WERI-Rb-1 (cell line): ENCODE measurements at regions not wholly inside any gene's neighbourhood (a gene's known extent, or its start where the extent isn't known, plus 50 kb on each side); places are given as distances from the start of the nearest gene placed in this dataset.
"Not testable (repeated sequence)": the region's sequence is repeated elsewhere in the genome, so short reads cannot be mapped to it uniquely, and the experiment has no call there.

Experiments
- DNase-seq: peaks from one replicate; pipeline ENCODE4 v3.0.0-alpha.2; 2020
- H3K27ac ChIP-seq: fragments of 250-450 bp; sonication (Bioruptor Pico); 2 replicates; pipeline ENCODE4 v1.5.1; 2020; ENCODE audit warnings: mild to moderate bottlenecking, moderate library complexity
- H3K27me3 ChIP-seq: fragments of 250-450 bp; sonication (Bioruptor Pico); 2 replicates; pipeline ENCODE4 v1.5.1; 2021; ENCODE audit warnings: mild to moderate bottlenecking, low read depth, moderate library complexity; ENCODE audit not compliant: insufficient read depth, severe bottlenecking
- H3K36me3 ChIP-seq: fragments of 250-450 bp; sonication (Bioruptor Pico); 2 replicates; pipeline ENCODE4 v1.5.1; 2020; ENCODE audit warnings: mild to moderate bottlenecking, moderate library complexity
- H3K4me3 ChIP-seq: 2 replicates; pipeline ENCODE4 v1.5.1; 2011; ENCODE audit warnings: low read depth, mild to moderate bottlenecking, control low read depth, low read length
- H3K9me3 ChIP-seq: fragments of 250-450 bp; sonication (Bioruptor Pico); 2 replicates; pipeline ENCODE4 v1.5.1; 2021; ENCODE audit warnings: mild to moderate bottlenecking, moderate library complexity; ENCODE audit not compliant: severe bottlenecking
- TF ChIP-seq, protein P1 (sequence below): IDR thresholded peaks from 2 replicates; pipeline ENCODE4 v1.5.1; 2011; ENCODE audit warnings: low read depth, mild to moderate bottlenecking, control low read depth, inconsistent platforms, low read length

DNA sequence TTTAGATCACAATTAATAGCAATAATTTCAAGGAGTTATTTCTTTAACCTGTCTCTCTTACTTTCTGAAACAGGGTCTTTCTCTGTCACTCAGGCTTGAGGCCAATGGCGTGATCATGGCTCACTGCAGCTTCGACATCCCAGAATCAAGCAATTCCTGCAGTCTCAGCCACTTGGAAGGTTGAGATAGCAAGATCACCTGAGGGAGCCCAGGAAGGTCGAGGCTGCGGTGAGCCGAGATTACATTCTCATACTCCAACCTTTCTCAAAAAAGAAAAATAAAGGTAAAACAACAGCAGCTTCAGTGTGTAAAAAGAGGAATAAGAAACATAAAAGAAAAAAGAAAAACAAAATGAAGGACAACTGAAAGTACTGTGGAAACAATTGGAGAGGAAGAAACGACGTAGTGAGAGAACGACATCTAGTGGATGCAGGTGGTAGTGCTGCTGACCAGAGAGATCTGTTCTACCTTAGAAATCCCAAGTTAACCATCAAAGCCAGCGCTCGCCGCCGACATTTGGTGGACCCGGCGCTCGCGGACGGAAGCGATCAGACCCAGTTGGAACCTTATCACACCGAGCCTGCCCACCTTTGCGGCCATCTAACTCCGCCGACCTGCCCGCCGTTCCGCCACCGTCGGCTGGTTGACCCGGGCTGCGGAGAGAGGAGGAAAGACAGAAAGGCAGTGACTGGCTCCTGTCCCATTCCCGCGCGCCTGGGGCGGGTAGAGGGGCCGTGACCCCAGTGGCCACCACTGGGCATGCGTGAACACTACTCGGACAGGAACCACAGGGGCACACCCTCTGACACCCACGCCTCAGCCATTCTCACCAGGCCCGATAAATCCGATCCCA is 196.1 kb downstream of the ALG10 start:
- no peak overlapping the region for H3K27ac ChIP-seq
- peaks cover 50% of the 10 kb centered on the region for H3K27me3 ChIP-seq
- no peak overlapping the region for H3K4me3 ChIP-seq
- H3K9me3 ChIP-seq: no peaks in the 10 kb centered on the region
- TF ChIP-seq, protein P1, sequence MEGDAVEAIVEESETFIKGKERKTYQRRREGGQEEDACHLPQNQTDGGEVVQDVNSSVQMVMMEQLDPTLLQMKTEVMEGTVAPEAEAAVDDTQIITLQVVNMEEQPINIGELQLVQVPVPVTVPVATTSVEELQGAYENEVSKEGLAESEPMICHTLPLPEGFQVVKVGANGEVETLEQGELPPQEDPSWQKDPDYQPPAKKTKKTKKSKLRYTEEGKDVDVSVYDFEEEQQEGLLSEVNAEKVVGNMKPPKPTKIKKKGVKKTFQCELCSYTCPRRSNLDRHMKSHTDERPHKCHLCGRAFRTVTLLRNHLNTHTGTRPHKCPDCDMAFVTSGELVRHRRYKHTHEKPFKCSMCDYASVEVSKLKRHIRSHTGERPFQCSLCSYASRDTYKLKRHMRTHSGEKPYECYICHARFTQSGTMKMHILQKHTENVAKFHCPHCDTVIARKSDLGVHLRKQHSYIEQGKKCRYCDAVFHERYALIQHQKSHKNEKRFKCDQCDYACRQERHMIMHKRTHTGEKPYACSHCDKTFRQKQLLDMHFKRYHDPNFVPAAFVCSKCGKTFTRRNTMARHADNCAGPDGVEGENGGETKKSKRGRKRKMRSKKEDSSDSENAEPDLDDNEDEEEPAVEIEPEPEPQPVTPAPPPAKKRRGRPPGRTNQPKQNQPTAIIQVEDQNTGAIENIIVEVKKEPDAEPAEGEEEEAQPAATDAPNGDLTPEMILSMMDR: peak; percentile 89
- peak; percentile 51 for DNase-seq
- H3K36me3 ChIP-seq: no peaks in the 10 kb centered on the region

DNA sequence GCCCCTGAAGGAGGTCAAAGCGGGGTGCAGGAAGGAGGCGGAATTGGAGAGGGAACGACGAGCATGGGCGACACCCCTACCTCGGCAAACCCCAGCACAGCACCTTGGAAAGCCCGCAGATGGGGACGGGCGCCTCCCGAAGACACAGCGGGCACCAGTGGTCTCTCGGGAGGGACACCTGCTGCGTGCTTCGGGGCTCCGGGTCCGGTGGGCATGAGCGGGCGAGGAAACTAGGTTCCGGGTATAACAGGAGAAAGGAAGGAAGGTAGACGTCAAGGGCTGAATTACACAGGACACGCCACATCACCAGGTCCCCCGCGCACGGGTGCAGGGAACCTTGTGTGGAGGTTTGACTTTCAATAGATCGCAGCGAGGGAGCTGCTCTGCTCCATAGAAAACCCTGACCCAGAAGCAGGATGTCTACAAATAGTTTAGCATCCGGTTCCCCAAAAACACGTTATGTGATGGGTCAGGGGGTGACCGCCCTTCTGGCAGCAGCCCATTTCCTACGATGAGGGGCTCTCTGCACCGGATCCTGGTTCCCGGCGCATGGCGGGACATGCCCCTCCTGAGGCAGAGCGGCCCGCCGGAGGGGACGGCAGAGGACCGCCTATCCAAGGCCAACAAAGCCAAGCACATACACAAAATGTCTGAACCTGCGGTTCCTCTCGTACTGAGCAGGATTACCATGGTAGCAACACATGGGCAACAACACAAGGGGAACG is 196.9 kb downstream of the ALG10 start:
- Histone ChIP-seq H3K9me3 (no peaks in the 10 kb centered on the region), H3K4me3 (no peak overlapping the region), H3K27ac (no peak overlapping the region), H3K36me3 (no peaks in the 10 kb centered on the region), H3K27me3 (peaks cover 47% of the 10 kb centered on the region)
- TF ChIP-seq, protein P1: no peak
- DNase-seq: no peak

DNA sequence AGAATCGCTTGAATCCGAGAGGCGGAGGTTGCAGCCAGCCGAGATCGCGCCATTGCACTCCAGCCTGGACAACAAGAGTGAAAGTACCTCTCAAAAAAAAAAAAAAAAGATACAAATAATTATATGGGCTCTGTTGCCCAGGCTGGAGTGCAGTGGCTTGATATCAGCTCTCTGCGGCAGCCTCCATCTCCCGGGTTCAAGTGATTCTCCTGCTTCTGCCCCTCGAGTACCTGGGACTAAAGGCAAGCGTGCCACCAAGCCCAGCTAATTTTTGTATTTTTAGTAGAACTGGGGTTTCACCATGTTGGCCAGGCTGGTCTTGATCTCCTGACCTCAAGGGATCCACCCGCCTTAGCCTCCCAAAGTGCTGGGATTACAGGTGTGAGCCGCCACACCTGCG is 197.8 kb downstream of the ALG10 start:
- H3K27me3 ChIP-seq: peaks cover 42% of the 10 kb centered on the region
- H3K9me3 ChIP-seq: not testable (repeated sequence)

DNA sequence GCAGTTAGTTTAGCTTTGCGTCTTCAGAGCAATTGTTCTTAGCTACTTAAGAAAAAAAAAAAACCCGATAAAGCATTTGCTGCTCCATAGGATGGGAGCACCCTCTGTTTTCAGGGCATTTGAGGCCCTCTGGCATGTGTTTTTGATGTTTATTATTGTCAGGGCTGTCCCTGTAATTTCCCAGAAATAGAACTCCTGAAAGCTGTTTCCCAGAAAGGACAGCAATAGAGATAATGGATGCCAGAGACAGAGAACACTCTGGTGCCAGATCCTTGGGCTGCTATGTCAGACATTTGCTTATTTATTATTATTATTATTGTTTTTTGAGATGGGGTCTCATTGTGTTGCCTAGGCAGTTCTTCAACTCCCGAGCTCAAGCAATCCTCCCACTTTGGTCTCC is 201.3 kb downstream of the ALG10 start:
- TF ChIP-seq, protein P1: no peak
- DNase-seq: no peak
- H3K36me3 ChIP-seq: no peaks in the 10 kb centered on the region
- H3K27ac ChIP-seq: no peak overlapping the region
- no peak overlapping the region for H3K4me3 ChIP-seq
- H3K9me3 ChIP-seq: no peaks in the 10 kb centered on the region
- peaks cover 16% of the 10 kb centered on the region for H3K27me3 ChIP-seq

More for the DNA sequence above, 197.8 kb downstream of the ALG10 start:
- not testable (repeated sequence) for H3K27ac ChIP-seq, DNase-seq, H3K36me3 ChIP-seq, H3K4me3 ChIP-seq

DNA sequence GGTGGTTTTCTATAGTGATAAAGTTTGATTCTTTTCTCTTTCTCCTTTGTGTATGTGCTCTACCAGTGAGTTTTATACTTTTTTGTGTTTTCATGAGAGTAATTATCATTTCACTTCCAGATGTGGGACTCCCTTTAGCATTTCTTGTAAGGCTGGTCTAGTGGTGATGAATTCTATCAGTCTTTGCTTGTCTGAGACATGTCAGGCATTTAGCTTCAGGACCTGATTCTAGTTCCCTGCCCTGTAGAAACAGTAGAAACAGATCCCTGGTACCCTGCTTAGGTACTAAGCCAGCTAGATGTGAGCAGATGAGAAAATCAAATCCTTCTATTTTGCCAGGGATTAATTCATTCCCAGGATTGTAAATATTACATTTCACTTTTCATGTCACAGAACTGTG is 203.7 kb downstream of the ALG10 start:
- not testable (repeated sequence) for H3K27me3 ChIP-seq, H3K9me3 ChIP-seq, H3K36me3 ChIP-seq, DNase-seq, H3K27ac ChIP-seq, H3K4me3 ChIP-seq

DNA sequence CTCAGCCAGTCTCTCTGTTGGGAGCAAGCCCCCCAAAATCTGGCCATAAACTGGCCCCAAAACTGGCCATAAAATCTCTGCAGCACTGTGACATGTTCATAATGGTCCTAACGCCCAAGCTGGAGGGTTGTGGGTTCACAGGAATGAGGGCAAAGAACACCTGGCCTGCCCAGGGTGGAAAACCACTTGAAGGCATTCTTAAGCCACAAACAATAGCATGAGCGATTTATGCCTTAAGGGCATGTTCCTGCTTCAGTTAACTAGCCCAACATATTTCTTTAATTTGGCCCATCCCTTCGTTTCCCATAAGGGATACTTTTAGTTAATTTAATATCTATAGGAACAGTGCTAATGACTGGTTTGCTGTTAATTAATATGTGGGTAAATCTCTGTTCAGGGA is 205.8 kb downstream of the ALG10 start:
- H3K9me3 ChIP-seq, H3K36me3 ChIP-seq, DNase-seq, H3K4me3 ChIP-seq, H3K27ac ChIP-seq: not testable (repeated sequence)
- peaks cover 17% of the 10 kb centered on the region for H3K27me3 ChIP-seq

DNA sequence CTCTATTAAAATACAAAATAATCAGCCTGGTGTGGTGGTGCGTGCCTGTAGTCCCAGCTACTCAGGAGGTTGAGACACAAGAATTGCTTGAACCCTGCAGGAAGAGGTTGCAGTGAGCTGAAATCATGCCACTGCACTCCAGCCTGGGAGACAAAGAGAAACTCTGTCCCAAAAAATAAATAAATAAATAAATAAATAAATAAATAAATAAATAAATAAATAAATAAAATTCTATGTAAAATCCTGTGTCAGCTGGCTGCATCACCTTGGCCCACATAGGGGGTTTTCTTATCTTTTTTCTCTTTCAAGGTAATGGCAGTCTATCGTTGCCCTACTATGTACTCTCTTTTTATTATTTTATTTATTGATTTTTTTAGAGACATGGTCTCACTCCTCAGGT is 206.7 kb downstream of the ALG10 start:
- not testable (repeated sequence) for H3K9me3 ChIP-seq, H3K36me3 ChIP-seq, H3K27ac ChIP-seq, H3K4me3 ChIP-seq, DNase-seq
- peaks cover 14% of the 10 kb centered on the region for H3K27me3 ChIP-seq
